ENCODE measurements at regions not wholly inside any gene's neighbourhood (a gene's known extent, or its start where the extent isn't known, plus 50 kb on each side); places are given as distances from the start of the nearest gene placed in this dataset.

DNA sequence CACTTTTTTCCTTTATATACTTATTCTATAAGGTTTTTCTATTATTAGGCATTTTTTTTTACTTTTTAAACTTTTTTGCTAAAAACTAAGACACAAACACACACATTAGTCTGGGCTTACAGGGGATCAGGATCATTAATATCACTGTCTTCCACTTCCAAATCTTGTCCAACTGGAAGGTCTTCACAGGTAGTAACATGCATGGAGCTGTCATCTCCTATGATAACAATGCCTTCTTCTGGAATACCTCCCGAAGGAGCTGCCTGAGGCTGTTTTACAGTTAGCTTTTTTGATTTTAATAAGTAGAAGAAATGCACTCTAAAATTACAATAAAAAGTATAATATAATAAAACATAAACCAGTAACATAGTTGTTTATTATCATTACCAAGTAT, 345.5 kb upstream of the PTGER4 start:
- Histone ChIP-seq H3K27me3 (replicated peaks; ENCODE audit: control insufficient read depth, insufficient read depth, low read length) (no peaks in the 10 kb centered on the region), H3K36me3 (ENCODE audit: control insufficient read depth, insufficient read depth, low read length) (no peaks in the 10 kb centered on the region), H3K4me3 (replicated peaks; ENCODE audit: low read depth, low read length) (no peak overlapping the region)
- DNase-seq (ENCODE audit: extremely low read depth, insufficient read length), result no peak
- TF ChIP-seq, protein P1, sequence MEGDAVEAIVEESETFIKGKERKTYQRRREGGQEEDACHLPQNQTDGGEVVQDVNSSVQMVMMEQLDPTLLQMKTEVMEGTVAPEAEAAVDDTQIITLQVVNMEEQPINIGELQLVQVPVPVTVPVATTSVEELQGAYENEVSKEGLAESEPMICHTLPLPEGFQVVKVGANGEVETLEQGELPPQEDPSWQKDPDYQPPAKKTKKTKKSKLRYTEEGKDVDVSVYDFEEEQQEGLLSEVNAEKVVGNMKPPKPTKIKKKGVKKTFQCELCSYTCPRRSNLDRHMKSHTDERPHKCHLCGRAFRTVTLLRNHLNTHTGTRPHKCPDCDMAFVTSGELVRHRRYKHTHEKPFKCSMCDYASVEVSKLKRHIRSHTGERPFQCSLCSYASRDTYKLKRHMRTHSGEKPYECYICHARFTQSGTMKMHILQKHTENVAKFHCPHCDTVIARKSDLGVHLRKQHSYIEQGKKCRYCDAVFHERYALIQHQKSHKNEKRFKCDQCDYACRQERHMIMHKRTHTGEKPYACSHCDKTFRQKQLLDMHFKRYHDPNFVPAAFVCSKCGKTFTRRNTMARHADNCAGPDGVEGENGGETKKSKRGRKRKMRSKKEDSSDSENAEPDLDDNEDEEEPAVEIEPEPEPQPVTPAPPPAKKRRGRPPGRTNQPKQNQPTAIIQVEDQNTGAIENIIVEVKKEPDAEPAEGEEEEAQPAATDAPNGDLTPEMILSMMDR (IDR thresholded peaks at IDR 0.05; ENCODE audit: insufficient read depth, low read length, poor library complexity, severe bottlenecking), result no peak

DNA sequence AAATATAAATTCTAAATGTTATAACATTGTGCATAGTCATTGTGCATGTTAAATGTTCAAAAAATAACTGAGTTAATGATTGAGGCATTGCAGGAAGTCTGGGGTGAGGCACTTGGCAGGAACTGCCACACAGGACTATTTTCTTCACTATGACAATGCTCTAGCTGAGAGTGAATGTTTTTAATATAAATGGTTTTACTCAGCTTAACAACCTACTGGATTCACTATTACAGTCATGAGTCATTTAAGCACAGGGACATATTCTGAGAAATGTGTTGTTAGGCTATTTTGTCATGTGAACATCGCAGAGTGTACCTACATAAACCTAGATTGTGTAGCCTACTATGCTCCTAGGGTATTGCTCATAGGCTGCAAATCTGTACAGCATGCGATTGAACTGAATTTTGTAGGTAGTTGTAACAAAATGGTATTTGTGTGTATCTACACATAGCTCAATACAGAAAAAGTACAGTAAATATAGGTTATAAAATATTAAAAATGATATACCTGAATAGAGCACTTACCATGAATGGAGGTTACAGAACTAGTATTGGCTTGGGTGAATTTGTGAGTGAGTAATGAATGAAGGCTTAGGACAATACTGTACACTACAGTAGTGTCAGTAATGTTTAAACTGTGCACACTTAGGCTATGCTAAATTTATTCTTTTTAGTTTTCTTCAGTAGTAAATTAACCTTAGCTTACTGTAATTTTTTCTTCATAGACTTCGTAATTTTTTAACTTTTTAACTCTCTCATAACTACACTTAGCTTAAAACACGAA, 346.1 kb upstream of the PTGER4 start:
- no peak for DNase-seq (ENCODE audit: extremely low read depth, insufficient read length)
- H3K36me3 ChIP-seq (ENCODE audit: control insufficient read depth, insufficient read depth, low read length), result no peaks in the 10 kb centered on the region
- TF ChIP-seq, protein P1 (IDR thresholded peaks at IDR 0.05; ENCODE audit: insufficient read depth, low read length, poor library complexity, severe bottlenecking), result no peak
- no peaks in the 10 kb centered on the region for H3K27me3 ChIP-seq (replicated peaks; ENCODE audit: control insufficient read depth, insufficient read depth, low read length)
- no peak overlapping the region for H3K4me3 ChIP-seq (replicated peaks; ENCODE audit: low read depth, low read length)

GRCh38 chr5:40332970-40333369, 346.7 kb upstream of the PTGER4 start:
- Histone ChIP-seq H3K36me3 (ENCODE audit: control insufficient read depth, insufficient read depth, low read length) (no peaks in the 10 kb centered on the region), H3K4me3 (replicated peaks; ENCODE audit: low read depth, low read length) (no peak overlapping the region), H3K27me3 (replicated peaks; ENCODE audit: control insufficient read depth, insufficient read depth, low read length) (no peaks in the 10 kb centered on the region)
- no peak for DNase-seq (ENCODE audit: extremely low read depth, insufficient read length)
- TF ChIP-seq, protein P1 (IDR thresholded peaks at IDR 0.05; ENCODE audit: insufficient read depth, low read length, poor library complexity, severe bottlenecking), result no peak

GRCh38 chr5:40331616-40332015, 348.1 kb upstream of the PTGER4 start:
- Histone ChIP-seq H3K27me3 (replicated peaks; ENCODE audit: control insufficient read depth, insufficient read depth, low read length) (no peaks in the 10 kb centered on the region), H3K4me3 (replicated peaks; ENCODE audit: low read depth, low read length) (no peak overlapping the region), H3K36me3 (ENCODE audit: control insufficient read depth, insufficient read depth, low read length) (no peaks in the 10 kb centered on the region)
- DNase-seq (ENCODE audit: extremely low read depth, insufficient read length), result no peak
- TF ChIP-seq, protein P1 (IDR thresholded peaks at IDR 0.05; ENCODE audit: insufficient read depth, low read length, poor library complexity, severe bottlenecking), result no peak

DNA sequence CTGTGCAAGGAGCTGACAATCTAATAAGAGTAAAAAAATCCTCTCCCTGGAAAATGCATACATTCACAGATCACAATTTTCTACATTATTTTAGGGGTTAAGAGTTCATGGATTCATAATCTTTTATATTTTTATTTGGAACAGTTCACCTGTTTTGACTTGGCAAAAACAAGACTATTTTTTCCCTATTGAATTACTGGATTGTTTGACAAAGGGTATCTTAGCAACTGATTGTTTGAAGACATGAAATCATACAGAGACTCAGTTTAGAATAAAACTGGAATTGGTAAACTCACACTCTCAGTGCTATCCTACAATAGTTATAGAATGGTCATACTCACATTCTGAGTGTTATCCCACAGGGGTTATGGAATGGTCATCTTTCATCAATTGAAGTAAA, 358.2 kb upstream of the PTGER4 start:
- H3K27me3 ChIP-seq (replicated peaks; ENCODE audit: control insufficient read depth, insufficient read depth, low read length), result no peaks in the 10 kb centered on the region
- H3K36me3 ChIP-seq (ENCODE audit: control insufficient read depth, insufficient read depth, low read length), result no peaks in the 10 kb centered on the region
- TF ChIP-seq, protein P1 (IDR thresholded peaks at IDR 0.05; ENCODE audit: insufficient read depth, low read length, poor library complexity, severe bottlenecking), result no peak
- H3K4me3 ChIP-seq (replicated peaks; ENCODE audit: low read depth, low read length), result no peak overlapping the region
- no peak for DNase-seq (ENCODE audit: extremely low read depth, insufficient read length)
